Trophoblast cell (in vitro differentiated cells and primary cell): ENCODE measurements at regions not wholly inside any gene's neighbourhood (a gene's known extent, or its start where the extent isn't known, plus 50 kb on each side); places are given as distances from the start of the nearest gene placed in this dataset.

Experiments used
- DNase-seq, 2 donors: peaks; one replicate each; pipeline ENCODE4 v3.0.0-alpha.2; 2016
- H2AFZ ChIP-seq: 2 replicates; pipeline ENCODE4 v1.6.1; 2013; ENCODE audit warnings: low read length, moderate library complexity, mild to moderate bottlenecking; ENCODE audit not compliant: insufficient read depth, poor library complexity
- H2AK5ac ChIP-seq: 2 replicates; pipeline ENCODE4 v1.6.1; 2013; ENCODE audit warnings: mild to moderate bottlenecking, low read length
- H2BK120ac ChIP-seq: 2 replicates; pipeline ENCODE4 v1.6.1; 2013; ENCODE audit warnings: low read length, mild to moderate bottlenecking, moderate library complexity; ENCODE audit not compliant: insufficient read depth, poor library complexity
- H2BK12ac ChIP-seq: 2 replicates; pipeline ENCODE4 v1.6.1; 2013; ENCODE audit warnings: mild to moderate bottlenecking, low read length, moderate library complexity
- H2BK5ac ChIP-seq: 2 replicates; pipeline ENCODE4 v1.6.1; 2013; ENCODE audit warnings: low read length, low read depth, moderate library complexity, mild to moderate bottlenecking; ENCODE audit not compliant: poor library complexity
- H3K14ac ChIP-seq: 2 replicates; pipeline ENCODE4 v1.6.1; 2013; ENCODE audit warnings: mild to moderate bottlenecking, low read length
- H3K18ac ChIP-seq: 2 replicates; pipeline ENCODE4 v1.6.1; 2013; ENCODE audit warnings: mild to moderate bottlenecking, low read length
- H3K23ac ChIP-seq: 2 replicates; pipeline ENCODE4 v1.6.1; 2013; ENCODE audit warnings: low read length
- H3K27ac ChIP-seq: 2 replicates; pipeline ENCODE4 v1.5.1; 2013; ENCODE audit warnings: low read depth, mild to moderate bottlenecking, inconsistent platforms, low read length, moderate library complexity
- H3K27me3 ChIP-seq: 2 replicates; pipeline ENCODE4 v1.6.1; 2013; ENCODE audit warnings: inconsistent platforms, mild to moderate bottlenecking, low read length, moderate library complexity; ENCODE audit not compliant: insufficient read depth
- H3K36me3 ChIP-seq, 2 experiments: 1 replicate in 1 of 2; 2 replicates in 1 of 2; pipeline ENCODE4 v1.6.1; 2013; ENCODE audit warnings: low read length in 2 of 2, mild to moderate bottlenecking in 2 of 2, moderate library complexity in 1 of 2; ENCODE audit not compliant: insufficient read depth in 2 of 2, control insufficient read depth in 1 of 2
- H3K4ac ChIP-seq: 2 replicates; pipeline ENCODE4 v1.6.1; 2013; ENCODE audit warnings: low read depth, mild to moderate bottlenecking, low read length, moderate library complexity
- H3K4me1 ChIP-seq, 2 experiments: 1 replicate in 1 of 2; 2 replicates in 1 of 2; pipeline ENCODE4 v1.6.1; 2013; ENCODE audit warnings: low read length in 2 of 2, mild to moderate bottlenecking in 2 of 2, moderate library complexity in 1 of 2; ENCODE audit not compliant: insufficient read depth in 2 of 2, control insufficient read depth in 1 of 2
- H3K4me2 ChIP-seq: 2 replicates; pipeline ENCODE4 v1.6.1; 2013; ENCODE audit warnings: inconsistent platforms, mild to moderate bottlenecking, low read length, moderate library complexity
- H3K4me3 ChIP-seq: 2 replicates; pipeline ENCODE4 v1.5.1; 2013; ENCODE audit warnings: mild to moderate bottlenecking, low read depth, low read length, inconsistent platforms
- H3K79me1 ChIP-seq: one replicate; pipeline ENCODE4 v1.6.1; 2013; ENCODE audit warnings: low read length
- H3K79me2 ChIP-seq: 2 replicates; pipeline ENCODE4 v1.6.1; 2013; ENCODE audit warnings: low read length, mild to moderate bottlenecking; ENCODE audit not compliant: control insufficient read depth, insufficient read depth, poor library complexity
- H3K9ac ChIP-seq: 2 replicates; pipeline ENCODE4 v1.6.1; 2013; ENCODE audit warnings: mild to moderate bottlenecking, low read length
- H3K9me3 ChIP-seq: 2 replicates; pipeline ENCODE4 v1.6.1; 2013; ENCODE audit warnings: low read depth, mild to moderate bottlenecking, control low read depth, inconsistent platforms, low read length; ENCODE audit not compliant: insufficient read depth
- H4K12ac ChIP-seq: 2 replicates; pipeline ENCODE4 v1.6.1; 2013; ENCODE audit warnings: low read depth, mild to moderate bottlenecking, low read length, moderate library complexity
- H4K8ac ChIP-seq: 2 replicates; pipeline ENCODE4 v1.6.1; 2013; ENCODE audit warnings: low read depth, mild to moderate bottlenecking, low read length, moderate library complexity
- H4K91ac ChIP-seq: one replicate; pipeline ENCODE4 v1.6.1; 2013; ENCODE audit warnings: low read depth, mild to moderate bottlenecking, low read length, moderate library complexity
- WGBS: extraction: QIAGEN DNeasy Blood & Tissue Kit; methylation state at CpG from one replicate; pipeline ENCODE4 v1.1.7; 2013; ENCODE audit warnings: missing lambda C conversion rate; ENCODE audit not compliant: insufficient read length, insufficient coverage; ENCODE audit errors: extremely low coverage; 5-methylcytosine and 5-hydroxymethylcytosine counted together

DNA sequence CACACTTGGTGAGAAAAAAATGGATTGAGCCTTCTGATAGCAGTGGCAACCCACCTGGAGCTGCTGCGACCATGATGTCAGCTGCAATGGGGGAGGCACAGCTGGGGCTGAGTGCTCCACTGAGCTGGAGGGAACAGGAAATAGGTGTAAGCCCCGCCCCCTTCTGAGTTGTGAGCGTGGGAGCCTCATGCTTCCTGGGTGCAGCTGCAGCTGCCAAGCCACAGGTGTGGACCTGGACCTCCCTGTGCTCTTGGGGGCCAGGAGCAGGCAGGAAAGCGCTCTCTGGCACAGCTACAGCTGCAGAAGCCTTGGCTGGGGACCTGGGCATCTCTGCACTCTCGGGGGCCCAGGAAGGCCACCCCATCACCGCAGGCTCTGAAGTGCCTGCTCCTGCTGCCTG, 970.6 kb downstream of the DCDC2C start:
- DNase-seq = no peak
- no peaks in the 10 kb centered on the region for H3K36me3 ChIP-seq
- no peak overlapping the region for H2AK5ac ChIP-seq
- no peaks in the 10 kb centered on the region for H3K27me3 ChIP-seq
- H2AFZ ChIP-seq = no peak overlapping the region
- no peak overlapping the region for H4K91ac ChIP-seq
- no peak overlapping the region for H4K12ac ChIP-seq
- H2BK5ac ChIP-seq = no peak overlapping the region
- peaks cover 7% of the 10 kb centered on the region for H3K9me3 ChIP-seq
- H2BK12ac ChIP-seq = no peak overlapping the region
- H3K23ac ChIP-seq = no peak overlapping the region
- no peak overlapping the region for H3K4me2 ChIP-seq
- H2BK120ac ChIP-seq = no peak overlapping the region
- H3K14ac ChIP-seq = no peak overlapping the region
- H3K4me3 ChIP-seq = no peak overlapping the region
- H3K4ac ChIP-seq = no peak overlapping the region
- H3K79me2 ChIP-seq = no peaks in the 10 kb centered on the region
- H3K27ac ChIP-seq = no peak overlapping the region
- H3K4me1 ChIP-seq = no peaks in the 10 kb centered on the region
- no peak overlapping the region for H3K18ac ChIP-seq
- no CpG with 5 or more reads among the region's 6 CpGs for WGBS
- H3K79me1 ChIP-seq = no peaks in the 10 kb centered on the region
- no peak overlapping the region for H4K8ac ChIP-seq
- no peak overlapping the region for H3K9ac ChIP-seq

DNA sequence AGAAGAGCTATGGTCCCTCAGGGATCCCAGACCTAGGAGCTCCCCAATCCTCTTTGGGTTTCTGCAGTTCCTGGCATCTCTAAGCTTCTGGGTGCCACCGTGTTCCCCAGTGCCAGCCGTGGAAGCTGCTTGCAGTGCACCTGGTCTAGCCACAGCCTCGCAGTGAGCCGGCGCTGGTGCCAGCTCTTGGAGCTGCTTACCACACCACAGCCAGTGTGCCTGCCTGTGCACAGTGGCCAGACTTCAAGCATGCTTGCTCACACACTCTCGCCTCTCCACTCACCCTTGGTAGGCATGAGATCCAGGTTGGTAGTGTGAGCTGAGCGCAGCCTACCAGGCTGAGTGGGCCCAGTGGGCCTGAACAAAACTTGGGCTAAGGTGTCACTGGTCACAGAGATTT, 971.9 kb downstream of the DCDC2C start:
- Histone ChIP-seq H3K9ac (no peak overlapping the region), H3K18ac (no peak overlapping the region), H3K4me3 (no peak overlapping the region), H3K4me2 (no peak overlapping the region), H3K27me3 (no peaks in the 10 kb centered on the region), H4K12ac (no peak overlapping the region), H2AK5ac (no peak overlapping the region), H3K9me3 (peaks cover 11% of the 10 kb centered on the region), H4K91ac (no peak overlapping the region), H3K4ac (no peak overlapping the region), H2BK120ac (no peak overlapping the region), H2AFZ (no peak overlapping the region), H2BK5ac (no peak overlapping the region), H3K4me1 (no peaks in the 10 kb centered on the region), H3K36me3 (no peaks in the 10 kb centered on the region), H4K8ac (no peak overlapping the region), H3K79me1 (no peaks in the 10 kb centered on the region), H3K27ac (no peak overlapping the region), H2BK12ac (no peak overlapping the region), H3K14ac (no peak overlapping the region), H3K79me2 (no peaks in the 10 kb centered on the region), H3K23ac (no peak overlapping the region)
- DNase-seq = no peak
- WGBS = no CpG with 5 or more reads among the region's 7 CpGs

DNA sequence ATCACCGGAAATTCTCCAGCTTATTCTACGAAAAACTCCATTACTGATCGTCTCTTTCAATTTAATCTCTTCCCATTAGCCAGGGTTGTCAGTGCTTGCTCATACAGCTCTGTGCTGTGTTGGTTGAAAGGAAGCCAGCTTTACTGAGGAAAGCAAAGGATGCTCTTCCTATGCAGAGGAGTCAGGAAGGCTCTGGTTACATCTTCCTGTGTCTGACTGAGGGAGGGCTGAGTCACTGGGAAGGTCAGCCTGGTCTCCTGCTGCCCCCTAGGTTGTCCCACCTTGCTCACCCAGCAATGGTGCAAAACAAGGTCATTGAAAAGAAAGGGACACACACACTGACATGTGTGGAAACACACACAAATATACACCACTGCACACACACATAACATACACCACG, 975.6 kb downstream of the DCDC2C start:
- no peaks in the 10 kb centered on the region for H3K36me3 ChIP-seq

DNA sequence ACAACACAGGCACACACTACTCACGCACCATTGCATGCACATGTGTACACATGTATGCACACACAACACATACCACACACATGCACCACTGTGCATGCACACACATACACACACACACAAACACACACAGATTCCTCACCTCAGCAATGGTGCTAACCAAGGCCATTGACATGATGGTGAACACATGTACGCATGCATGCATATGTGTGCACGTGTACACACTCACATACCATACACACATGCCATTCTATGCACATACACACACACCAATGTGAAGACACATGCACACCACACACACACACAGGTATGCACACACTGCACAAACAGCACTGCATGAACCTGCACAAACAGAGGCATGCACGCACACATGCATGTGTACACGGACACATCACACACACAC, 976.0 kb downstream of the DCDC2C start:
- Histone ChIP-seq H3K14ac (no peak overlapping the region), H3K79me1 (no peaks in the 10 kb centered on the region), H2AFZ (no peak overlapping the region), H3K4me1 (no peaks in the 10 kb centered on the region), H4K8ac (no peak overlapping the region), H3K36me3 (no peaks in the 10 kb centered on the region), H2BK120ac (no peak overlapping the region), H2BK12ac (no peak overlapping the region), H2BK5ac (no peak overlapping the region), H4K12ac (no peak overlapping the region), H4K91ac (no peak overlapping the region), H3K9ac (no peak overlapping the region), H3K9me3 (peaks cover 7% of the 10 kb centered on the region), H3K23ac (peak overlapping the region; percentile 0), H2AK5ac (no peak overlapping the region), H3K79me2 (no peaks in the 10 kb centered on the region), H3K4ac (no peak overlapping the region), H3K27me3 (no peaks in the 10 kb centered on the region), H3K27ac (no peak overlapping the region), H3K4me2 (no peak overlapping the region), H3K18ac (no peak overlapping the region), H3K4me3 (no peak overlapping the region)
- no peak for DNase-seq
- WGBS = no CpG with 5 or more reads among the region's 5 CpGs

More for the DNA sequence above, 975.6 kb downstream of the DCDC2C start:
- H3K4ac ChIP-seq = no peak overlapping the region
- no CpG with 5 or more reads among the region's 4 CpGs for WGBS
- H4K8ac ChIP-seq = no peak overlapping the region
- no peak overlapping the region for H2BK120ac ChIP-seq
- no peaks in the 10 kb centered on the region for H3K27me3 ChIP-seq
- no peak overlapping the region for H2AFZ ChIP-seq
- H3K9me3 ChIP-seq = peaks cover 11% of the 10 kb centered on the region
- no peak overlapping the region for H4K12ac ChIP-seq
- no peak for DNase-seq
- H3K27ac ChIP-seq = no peak overlapping the region
- H3K23ac ChIP-seq = no peak overlapping the region
- no peaks in the 10 kb centered on the region for H3K4me1 ChIP-seq
- H3K9ac ChIP-seq = no peak overlapping the region
- H3K4me3 ChIP-seq = no peak overlapping the region
- H3K4me2 ChIP-seq = no peak overlapping the region
- H3K14ac ChIP-seq = no peak overlapping the region
- no peak overlapping the region for H2BK12ac ChIP-seq
- H2AK5ac ChIP-seq = no peak overlapping the region
- no peak overlapping the region for H2BK5ac ChIP-seq
- no peak overlapping the region for H4K91ac ChIP-seq
- H3K79me2 ChIP-seq = no peaks in the 10 kb centered on the region
- no peaks in the 10 kb centered on the region for H3K79me1 ChIP-seq
- H3K18ac ChIP-seq = no peak overlapping the region
